DMS 273 treated with DMSO at 0.1 percent for 48 hours (cell line): ENCODE measurements at regions not wholly inside any gene's neighbourhood (a gene's known extent, or its start where the extent isn't known, plus 50 kb on each side); places are given as distances from the start of the nearest gene placed in this dataset.
A peak's percentile ranks its signal among the peaks of the same experiment; 100 is the strongest.
"Not testable (repeated sequence)": the region's sequence is repeated elsewhere in the genome, so short reads cannot be mapped to it uniquely, and the experiment has no call there.

Experiments
- DNase-seq: peaks from one replicate; lab custom pipeline; 2025; lab: John Stamatoyannopoulos, UW

DNA sequence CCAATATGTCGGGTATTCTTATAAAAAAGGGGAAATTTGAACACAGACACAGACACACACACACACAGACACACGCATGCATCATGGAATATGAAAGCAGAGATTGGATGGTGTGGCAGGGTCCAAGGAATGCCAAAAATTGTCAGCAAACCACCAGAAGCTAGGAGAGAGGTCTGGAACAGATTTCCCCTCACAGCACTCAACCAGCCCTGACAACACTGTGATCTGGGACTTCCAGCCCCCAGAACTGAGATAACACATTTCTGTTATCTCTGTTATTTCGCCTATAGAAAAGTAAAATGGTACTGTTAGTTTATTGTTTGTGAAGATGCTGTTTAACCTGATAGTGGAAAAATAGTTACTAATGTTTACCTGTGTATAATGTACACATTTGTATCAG lies 145.4 kb upstream of the ZBED5 start:
- no peak for DNase-seq

DNA sequence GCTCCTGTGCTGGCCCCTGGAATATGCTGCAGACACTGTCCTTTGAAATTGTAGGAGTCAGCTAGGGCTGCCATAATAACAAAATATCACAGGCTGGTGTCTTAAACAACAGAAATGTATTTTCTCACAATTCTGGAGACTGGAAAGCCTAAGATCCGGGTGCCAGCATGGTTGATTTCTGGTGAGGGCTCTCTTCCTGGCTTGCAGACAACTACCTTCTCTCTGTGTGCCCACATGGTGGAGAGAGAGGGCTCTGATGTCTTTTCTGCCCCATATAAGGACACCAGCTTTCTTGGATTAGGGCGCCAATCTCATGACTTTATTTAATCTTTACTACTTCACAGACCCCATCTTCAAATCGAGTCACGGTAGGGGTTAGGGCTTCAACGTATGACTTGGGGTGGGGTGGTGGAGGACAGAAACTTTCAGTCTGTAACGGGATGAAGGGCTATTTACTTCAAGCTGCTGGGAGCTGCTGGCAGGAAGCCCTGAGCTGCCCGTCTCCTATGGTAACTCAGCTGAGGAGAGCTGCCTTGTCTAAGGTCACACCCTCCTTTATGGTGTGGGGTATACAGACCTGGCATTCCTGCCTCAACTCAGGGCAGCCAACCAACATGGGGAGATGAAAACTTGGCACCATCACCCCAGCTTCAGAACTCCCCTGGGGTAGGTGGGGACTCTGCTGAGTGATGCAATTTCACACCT lies 142.9 kb upstream of the ZBED5 start:
- DNase-seq, result no peak

DNA sequence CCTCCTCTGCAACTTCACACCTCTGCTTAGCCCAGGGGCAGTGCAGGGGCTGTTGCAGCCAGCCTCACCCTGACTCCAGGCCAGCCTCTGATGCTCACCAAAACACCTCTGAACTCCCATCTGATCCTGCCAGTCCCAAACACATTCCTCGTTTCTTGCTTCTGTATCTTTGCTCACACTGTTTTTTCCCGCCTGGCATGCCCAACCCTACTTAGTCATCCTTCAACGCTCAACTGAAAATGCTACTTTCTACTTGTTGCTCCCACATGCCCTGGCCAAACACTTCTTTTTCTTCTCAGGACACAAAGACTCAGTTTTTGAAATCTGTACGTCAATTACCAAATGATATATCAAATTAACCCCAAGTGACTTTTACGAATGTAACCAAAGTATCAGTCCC lies 140.8 kb upstream of the ZBED5 start:
- DNase-seq, result no peak

DNA sequence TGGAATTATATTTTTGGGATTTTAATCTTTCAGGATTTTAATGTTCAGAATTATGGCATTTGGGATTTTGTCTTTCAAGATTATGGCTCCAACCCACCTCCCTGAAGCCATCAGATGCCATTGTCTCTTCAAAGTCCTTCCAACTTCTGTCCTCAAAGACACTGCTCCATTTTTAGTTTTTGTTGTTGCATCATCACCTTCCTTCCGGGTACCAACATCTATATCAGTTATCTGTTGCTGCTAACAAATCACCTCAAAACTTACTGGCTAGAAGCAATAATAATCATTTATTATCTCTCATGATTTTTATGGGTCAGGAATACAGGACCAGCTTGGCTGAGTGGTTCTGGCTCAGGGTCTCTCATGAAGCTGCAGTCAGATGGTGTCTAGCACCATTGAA lies 138.8 kb upstream of the ZBED5 start:
- DNase-seq, result no peak

DNA sequence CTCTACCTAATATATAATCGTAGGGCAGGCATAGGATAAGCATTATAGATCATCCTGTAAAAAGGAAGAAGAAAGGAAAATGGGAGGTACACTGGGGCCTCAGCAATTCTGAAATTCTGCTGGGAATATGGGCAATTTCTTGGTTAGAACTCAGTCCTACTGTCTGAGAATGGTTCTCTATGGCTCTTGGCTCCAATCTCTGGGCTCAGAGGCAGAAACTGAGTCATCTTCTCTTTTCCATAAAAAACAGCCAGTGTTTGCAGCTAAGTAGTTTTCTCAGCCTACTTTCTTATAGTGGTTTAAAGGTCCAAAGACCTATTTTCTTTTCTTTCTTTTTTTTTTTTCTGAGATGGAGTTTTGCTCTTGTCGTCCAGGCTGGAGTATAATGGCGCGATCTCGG lies 135.8 kb upstream of the ZBED5 start:
- no peak for DNase-seq

DNA sequence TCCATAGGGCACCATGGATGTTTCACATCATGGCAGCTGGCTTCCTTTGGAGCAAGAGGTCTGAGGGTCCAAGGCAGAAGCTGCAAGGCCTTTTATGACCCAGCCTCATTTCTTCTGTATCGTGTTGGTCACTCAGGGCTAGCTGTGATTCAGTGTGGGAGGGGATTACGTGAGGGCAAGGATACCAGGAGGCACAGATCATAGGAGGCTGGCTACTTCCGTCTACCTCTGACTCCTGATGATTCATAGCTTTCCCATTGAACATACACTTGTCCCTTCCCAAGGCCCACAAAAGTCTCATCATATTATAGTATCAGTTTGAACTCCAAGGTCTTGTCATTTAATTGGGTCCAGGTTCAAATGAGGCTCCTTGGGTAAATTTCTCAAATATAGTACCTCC lies 135.3 kb upstream of the ZBED5 start:
- no peak for DNase-seq

DNA sequence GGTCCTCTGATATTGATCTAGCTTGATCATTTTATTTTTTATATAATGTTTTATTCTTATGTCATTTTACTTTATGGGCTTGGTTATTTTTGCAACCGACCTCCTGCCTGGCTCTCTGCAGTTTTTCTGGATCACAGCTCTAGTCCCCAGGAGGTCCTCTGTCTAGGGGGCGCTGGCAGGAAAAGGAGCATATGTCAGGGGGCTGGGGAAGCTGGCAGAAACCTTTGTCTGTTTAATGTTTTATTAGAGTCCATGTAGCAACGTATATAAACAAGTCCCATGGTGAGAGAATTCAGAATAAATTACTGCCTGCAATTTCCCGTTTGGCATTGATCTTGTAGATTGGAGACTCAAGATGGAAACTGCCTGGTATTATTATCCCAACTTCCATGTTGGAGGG lies 133.5 kb upstream of the ZBED5 start:
- DNase-seq, result no peak

DNA sequence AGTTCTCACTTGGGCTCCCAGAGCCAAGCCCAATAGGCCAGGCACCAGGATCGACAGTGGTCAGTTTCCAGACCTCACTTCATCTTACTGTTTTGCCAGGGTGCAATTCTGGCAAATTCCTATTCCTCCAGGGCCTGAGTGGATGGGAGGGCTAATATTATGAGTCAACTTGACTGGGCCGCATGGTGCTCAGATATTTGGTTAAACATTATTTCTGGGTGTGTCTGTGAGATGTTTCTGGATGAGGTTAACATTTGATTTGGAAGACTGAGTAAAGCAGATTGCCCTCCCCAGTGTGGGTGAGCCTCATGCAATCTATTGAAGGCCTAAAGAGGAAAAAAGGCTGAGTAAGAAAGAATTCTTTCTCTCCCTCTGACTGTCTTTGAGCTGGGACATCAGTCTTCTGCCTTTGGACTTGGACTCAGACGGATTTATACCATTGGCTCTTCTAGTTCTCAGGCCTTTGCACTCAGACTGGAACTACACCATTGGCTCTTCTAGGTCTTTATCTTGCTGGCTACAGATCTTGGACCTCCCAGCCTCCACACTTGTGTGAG lies 132.9 kb upstream of the ZBED5 start:
- DNase-seq, result no peak

DNA sequence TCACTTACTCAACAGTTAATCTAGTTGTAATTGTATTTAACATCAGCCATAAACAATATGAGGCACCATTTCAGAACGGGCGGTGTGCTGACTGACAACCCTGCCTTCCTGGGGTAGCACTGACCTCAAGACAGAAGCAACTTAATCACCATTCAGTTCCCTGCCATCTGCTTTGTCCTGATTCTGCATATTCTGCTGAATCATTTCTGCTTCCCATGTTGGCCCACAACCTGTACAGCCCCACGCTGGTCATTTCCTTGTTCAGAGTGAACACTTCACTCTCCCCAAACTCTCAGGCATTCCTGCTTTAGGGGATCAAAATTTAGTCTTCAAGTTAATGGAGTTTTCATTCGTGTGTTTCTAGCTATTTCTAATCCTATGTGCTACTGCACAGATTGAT lies 132.3 kb upstream of the ZBED5 start:
- no peak for DNase-seq

DNA sequence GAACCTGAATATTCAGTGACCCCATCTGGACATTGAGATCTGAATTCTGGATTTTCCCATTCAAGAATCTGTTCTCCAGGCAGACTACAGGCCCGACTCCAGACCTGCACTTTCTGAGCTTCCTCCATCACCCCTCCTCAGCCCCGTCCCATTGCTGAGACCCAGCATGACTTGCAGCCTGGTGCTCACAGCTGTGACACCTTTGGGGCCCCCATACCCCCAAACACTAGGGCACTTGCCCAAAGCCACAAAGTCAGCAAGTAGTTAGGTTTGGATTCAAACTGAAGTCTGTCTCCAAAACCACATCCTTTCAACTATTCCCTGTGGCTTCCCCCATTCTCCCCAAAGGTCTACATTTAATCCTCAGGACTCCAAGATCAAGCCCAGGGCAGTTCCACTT lies 128.2 kb upstream of the ZBED5 start:
- no peak for DNase-seq

DNA sequence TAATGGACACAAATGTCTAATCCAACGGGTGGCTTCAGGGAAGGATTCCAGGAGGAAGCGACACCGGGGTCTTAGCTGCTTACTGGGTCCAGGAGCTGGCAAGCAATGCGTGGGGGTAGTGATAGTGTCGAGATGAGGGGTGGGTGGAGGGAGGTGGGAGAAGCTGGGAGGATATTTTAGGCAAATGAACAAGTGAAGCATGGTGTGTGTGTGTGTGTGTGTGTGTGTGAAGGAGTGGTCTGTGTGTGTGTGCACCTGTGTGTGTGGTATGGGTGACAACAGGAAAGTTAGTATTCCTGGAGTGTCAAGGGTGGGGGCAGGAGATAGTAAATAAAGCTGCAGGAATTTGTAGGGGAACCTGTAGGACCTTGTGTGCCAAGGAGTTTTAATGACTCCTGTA lies 126.9 kb upstream of the ZBED5 start:
- no peak for DNase-seq

DNA sequence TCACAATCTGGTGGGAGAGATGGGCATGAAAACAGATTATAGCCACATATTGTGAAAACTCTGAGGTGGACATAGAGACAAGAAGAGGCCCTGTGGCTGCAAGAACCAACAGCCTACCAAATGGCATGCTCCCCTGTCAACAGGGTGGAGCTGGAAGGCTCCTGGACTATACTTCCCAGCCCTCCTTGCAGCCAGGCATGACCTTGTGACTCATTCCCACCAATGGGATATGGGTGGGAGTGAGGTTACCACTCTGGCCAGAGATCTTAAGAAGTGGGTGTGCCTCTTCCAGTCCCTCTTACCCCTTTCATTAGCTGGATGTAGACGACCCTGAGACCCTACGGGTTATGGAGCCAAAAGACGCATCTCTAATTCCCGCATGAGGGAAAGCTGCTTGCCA lies 126.4 kb upstream of the ZBED5 start:
- DNase-seq, result no peak

DNA sequence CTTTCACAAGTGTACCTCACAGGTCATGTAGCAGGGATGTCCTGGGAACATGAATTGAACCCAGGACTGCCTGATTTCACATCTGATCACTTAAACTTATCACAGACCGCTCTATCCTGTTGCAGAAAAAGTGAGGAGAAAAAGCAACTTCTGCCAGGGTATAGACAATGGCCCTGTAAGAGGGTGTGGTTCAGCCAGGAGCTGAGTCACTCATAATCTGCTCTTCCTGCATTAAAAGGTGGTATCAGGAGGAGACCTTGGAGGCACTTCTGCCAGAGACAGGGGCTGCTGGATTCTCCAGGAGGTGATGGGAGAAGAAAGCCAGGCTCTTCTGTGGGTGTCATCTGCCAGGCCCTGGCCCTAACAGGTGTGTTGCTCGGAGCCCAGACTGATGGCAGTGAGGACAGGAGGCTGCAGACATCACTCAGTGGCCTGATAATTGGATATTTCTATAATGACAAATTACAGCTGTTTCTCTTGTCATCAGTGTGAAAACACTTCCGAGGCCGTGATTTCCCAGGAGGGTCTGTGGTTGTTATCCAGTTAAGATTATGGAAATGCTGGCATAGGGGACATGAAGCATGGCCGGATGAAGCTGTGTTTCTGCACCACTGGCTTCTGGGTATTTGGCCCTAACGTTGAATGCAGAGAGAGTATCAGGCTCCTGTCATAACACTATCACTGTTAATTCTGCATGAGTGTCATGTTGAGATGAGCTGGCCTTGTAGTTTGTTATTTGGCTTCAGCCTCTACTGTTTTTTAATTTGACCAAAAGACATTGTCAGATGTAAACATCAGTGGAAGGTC lies 125.1 kb upstream of the ZBED5 start:
- no peak for DNase-seq

DNA sequence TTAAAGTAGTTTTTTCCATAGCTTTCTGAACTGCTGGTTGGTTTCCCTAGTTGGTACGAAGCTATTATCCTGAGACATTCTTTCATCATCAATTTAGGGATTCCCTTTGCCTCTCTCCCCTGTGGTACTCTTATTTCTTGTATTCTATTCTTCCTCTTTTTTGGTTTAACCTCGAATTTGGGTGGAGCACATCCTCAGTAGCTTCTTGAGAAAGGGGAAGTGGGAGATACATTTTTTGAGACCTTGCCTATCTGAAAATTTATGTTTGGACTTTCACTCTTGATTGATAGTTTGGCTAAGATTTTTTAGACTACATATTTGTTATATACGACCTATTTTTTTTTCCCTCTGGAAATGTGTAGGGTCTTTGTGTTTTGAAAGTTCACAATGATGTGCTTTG lies 121.7 kb upstream of the ZBED5 start:
- no peak for DNase-seq

DNA sequence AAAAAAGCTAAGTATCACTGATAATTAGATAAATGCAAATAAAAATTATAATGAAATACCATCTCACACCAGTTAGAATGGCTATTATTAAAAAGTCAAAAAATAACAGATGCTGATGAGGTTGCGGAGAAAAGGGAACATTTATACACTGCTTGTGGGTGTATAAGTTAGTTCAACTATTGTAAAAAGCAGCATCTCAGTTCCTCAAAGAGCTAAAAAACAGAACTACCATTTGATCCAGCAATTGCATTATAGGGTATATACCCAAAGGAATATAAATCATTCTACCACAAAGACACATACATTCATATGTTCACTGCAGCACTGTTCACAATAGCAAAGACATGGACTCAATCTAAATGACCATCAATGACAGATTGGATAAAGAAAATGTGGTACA lies 120.3 kb upstream of the ZBED5 start:
- DNase-seq, result no peak

DNA sequence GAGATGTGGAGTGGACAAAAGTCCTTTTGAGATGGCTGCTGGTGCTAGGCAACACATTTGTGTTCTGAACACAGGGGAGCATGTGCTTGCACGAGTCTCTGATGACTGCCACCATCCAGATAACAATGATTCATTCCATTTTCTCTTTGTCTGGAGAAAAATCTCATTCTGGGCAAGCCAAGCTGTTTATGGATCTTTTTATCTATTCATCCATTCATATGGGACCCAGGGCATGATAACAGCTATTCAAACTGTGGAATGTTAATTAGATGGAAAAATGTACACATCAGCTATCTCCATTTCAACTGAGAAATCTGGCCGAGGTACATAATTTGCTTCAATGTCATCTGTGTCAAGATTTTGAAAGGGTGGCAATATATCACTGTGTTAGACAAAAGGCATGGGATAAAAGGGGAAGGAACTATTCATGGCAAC lies 117.5 kb upstream of the ZBED5 start:
- no peak for DNase-seq

DNA sequence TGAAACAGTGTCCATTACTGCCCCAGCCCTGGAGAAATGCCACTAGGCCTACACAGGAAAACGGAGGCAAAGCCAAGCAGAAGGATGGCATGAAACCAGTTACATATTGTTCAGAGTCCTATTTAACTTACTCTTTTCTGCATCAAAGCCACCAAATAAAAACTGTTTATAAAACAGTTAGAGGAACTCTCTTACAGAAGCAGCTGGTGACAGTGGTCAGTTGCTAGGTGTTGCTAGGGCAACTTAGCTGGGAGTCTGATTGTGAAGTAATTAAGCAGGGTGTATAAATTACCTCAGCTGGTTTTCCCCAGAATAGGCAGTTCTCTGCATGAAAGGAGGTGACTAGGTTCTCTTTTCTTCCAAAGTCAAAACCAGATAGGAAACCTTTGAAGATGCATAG lies 115.6 kb upstream of the ZBED5 start:
- peak; percentile 10 for DNase-seq

DNA sequence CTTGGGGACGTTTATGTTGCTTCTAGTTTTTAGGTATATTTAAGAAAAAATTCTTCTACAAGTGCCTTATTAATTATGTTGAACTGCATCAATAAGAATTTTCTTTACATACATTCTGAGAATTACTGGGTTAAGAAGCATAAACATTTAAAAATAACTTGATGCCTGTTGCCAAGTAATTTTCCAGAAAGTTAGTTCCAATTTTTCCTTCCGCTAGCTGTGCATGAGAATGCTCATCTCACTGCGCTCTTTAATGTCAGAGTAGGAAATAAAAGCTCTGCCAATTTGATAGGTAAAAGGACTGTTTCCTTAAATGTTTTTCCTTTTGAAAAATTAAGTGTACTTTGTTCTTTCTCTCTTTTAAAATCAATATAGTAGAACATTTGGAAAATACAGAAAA lies 113.1 kb upstream of the ZBED5 start:
- DNase-seq, result no peak

DNA sequence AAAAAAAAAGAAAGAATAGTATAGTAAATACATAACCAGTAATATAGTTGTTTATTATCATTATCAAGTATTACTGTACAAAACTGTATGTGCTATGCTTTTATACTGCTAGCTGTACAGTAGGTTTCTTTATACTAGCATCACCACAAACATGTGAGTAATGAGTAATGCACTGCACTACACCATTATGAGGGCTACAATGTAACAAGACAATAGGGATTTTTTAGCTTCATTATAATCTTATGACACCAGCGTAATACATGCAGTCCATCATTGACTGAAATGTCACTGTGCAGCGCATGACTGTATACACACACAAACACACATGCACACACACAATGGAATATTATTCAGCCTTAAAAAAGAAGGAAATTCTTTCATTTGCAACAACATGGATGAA lies 111.5 kb upstream of the ZBED5 start:
- DNase-seq, result no peak

DNA sequence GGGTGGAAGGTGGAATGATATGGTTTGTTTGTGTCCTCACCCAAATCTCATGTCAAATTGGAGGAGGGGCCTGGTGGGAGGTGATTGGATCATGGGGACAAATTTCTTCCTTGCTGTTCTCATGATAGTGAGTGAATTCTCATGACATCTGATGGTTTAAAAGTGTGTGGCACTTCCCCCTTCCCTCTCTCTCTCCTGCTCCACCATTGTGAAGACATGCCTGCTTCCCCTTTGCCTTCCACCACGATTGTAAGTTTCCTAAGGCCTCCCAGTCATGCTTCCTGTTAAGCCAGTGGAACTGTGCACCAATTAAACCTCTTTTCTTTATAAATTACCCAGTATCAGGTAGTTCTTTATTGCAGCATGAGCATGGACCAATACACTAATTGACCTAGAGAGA lies 99.0 kb upstream of the ZBED5 start:
- DNase-seq, result not testable (repeated sequence)

DNA sequence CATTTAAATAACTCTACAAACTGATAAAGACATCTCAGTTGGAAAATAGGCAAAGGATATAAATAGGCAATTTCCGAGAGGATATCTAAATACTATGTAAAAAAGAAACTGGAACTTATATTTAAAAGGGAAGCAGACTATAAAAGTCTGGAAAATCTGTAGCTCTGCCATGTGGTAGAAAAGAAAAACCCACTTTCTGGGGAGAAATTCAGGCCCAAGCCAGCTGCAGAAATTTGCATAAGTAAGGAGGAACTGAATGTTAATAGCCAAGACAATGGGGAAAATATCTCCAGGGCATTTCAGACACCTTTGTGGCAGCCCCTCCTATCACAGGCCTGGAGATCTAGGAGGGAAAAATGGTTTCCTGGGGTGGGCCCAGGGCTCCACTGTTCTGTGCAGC lies 97.8 kb upstream of the ZBED5 start:
- no peak for DNase-seq

DNA sequence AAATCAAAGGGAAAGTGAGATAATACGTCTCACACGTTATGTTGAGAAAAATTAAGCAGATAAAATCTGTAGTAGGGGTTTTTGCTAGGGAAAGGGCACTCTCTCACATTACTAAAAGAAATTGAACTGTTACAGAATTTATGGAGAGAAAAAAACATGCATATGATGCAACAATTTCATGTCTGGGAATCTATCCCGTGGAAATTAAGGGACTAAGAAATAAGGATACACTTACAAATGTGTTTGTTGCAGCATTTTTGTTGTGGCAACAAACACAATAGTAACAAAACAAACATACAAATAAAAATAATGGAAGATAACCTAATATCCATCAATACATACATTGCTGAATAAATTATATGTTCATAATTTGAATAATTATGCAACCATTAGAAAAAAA lies 96.3 kb upstream of the ZBED5 start:
- DNase-seq, result no peak

DNA sequence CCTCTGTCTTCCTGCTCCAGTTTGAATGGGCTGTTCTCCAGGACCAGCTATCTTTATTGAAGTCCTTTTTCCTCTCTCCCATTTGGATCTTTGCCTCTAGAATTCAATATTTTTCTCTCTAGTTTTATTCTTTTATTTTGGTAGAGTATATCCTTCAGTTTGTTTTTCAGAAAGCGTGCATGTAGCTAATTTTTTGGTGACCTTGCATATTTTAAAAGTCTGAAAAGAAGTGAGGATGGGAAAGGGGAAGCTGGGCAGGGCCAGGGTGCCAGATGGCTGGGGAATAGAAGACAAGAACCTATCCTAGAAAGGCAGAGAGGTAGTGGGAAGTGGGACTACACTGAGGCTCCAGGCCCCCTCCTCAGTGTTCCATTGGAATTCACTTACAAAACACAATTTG lies 95.0 kb upstream of the ZBED5 start:
- no peak for DNase-seq

DNA sequence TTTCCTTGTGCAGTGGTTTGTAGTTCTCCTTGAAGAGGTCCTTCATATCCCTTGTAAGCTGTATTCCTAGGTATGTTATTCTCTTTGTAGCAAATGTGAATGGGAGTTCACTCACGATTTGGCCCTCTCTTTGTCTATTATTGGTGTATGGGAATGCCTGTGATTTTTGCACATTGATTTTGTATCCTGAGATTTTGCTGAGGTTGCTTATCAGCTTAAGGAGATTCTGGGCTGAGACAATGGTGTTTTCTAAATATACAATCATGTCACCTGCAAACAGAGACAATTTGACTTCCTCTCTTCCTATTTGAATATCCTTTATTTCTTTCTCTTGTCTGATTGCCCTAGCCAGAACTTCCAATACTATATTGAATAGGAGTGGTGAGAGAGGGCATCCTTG lies 90.1 kb upstream of the ZBED5 start:
- not testable (repeated sequence) for DNase-seq
